Activated T-helper 1 cell treated with anti-CD3 and anti-CD28 coated beads, Interleukin-12 subunit alpha, Interleukin-12 subunit beta, Interleukin-2, Interleukin-4 antibody, amounts not matched to agents 30 ng/mL and 10 ng/mL and 1 ng/mL, durations not matched to agents 14 hours and 24 hours and 36 hours (primary cell): ENCODE measurements at regions not wholly inside any gene's neighbourhood (a gene's known extent, or its start where the extent isn't known, plus 50 kb on each side); places are given as distances from the start of the nearest gene placed in this dataset.
"Not testable (repeated sequence)": the region's sequence is repeated elsewhere in the genome, so short reads cannot be mapped to it uniquely, and the experiment has no call there.

Experiments used
- DNase-seq: peaks from one replicate; pipeline ENCODE4 v3.0.0; 2021; ENCODE audit warnings: low spot score
- H3K27ac Mint-ChIP-seq: one replicate; pipeline ENCODE4 v1.8.0; 2021; ENCODE audit warnings: mild to moderate bottlenecking, mixed read lengths
- H3K27me3 Mint-ChIP-seq: one replicate; pipeline ENCODE4 v1.8.0; 2022; ENCODE audit warnings: mild to moderate bottlenecking, moderate library complexity, mixed read lengths; ENCODE audit not compliant: insufficient read depth
- H3K36me3 Mint-ChIP-seq: one replicate; pipeline ENCODE4 v1.8.0; 2021; ENCODE audit warnings: low read depth, mixed read lengths
- H3K4me1 Mint-ChIP-seq: one replicate; pipeline ENCODE4 v1.8.0; 2021; ENCODE audit warnings: low read depth, mixed read lengths
- H3K4me3 Mint-ChIP-seq: one replicate; pipeline ENCODE4 v1.8.0; 2021; ENCODE audit warnings: mild to moderate bottlenecking, moderate library complexity, mixed read lengths
- H3K9me3 Mint-ChIP-seq: one replicate; pipeline ENCODE4 v1.8.0; 2021; ENCODE audit warnings: mixed read lengths
- intact Hi-C: fragments of 100-400 bp; cut with micrococcal nuclease; formaldehyde crosslinking; loops from one replicate; pipeline ENCODE4 v1.15.1; 2024

DNA sequence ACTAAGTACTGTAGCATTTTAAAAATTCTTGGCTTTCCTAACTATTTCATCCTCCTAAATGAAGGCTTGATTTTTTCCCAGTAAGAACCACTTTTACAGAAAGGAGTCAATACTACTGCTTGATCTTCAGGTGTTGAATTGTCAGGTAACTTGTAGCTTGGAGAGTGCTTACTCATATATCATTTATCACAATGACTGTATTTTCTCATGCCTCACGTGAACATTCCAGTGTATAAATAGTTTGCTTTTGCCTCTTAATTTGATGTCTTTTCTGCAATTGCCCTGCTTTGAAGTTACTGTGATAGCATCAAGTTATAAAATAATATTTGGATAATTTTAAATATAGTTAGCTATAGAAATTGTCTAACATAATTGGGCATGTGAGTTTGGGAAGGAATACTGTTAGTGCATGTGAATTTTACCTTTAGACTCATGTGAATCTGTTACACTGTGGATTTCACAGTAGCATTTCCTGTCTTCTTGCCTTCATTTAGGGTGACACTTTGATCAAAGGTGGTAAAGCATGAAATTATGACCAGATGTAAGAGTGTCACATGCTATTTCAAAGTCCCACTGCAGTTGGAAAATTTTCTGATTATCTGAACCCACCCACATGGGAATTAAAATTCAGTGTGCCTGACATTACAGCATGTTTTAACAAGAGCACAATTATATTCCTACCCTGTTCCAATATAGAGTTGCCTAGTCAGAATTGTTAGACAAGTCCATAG lies 962.8 kb downstream of the DNAJB9 start:
- H3K4me3 Mint-ChIP-seq = no peak overlapping the region
- intact Hi-C loops = no loop called here
- no peaks in the 10 kb centered on the region for H3K27me3 Mint-ChIP-seq
- H3K27ac Mint-ChIP-seq = no peak overlapping the region
- H3K9me3 Mint-ChIP-seq = no peaks in the 10 kb centered on the region
- DNase-seq = no peak
- H3K4me1 Mint-ChIP-seq = no peaks in the 10 kb centered on the region
- no peaks in the 10 kb centered on the region for H3K36me3 Mint-ChIP-seq

DNA sequence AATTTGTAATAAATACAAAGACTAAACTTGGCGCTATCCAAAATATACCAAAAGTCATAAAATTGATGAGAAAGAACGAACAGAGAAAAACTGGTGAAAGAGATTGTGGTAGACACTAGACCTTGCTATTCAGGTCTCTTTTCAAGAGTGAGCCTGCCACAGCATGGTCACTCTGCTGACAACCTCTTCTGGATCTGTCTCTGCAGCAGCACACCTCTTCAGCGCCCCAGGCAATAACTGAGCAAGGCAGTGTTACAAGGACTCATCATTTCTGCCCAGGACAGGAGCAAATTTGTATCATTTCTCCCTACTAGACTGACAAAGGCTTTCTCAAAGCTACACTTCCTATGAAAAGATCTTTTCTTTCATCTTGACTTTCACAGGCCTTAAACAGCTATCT lies 976.0 kb downstream of the DNAJB9 start:
- Mint-ChIP-seq H3K36me3 (no peaks in the 10 kb centered on the region), H3K27ac (no peak overlapping the region), H3K4me1 (no peaks in the 10 kb centered on the region), H3K9me3 (peaks cover 2% of the 10 kb centered on the region), H3K4me3 (no peak overlapping the region), H3K27me3 (no peaks in the 10 kb centered on the region)
- intact Hi-C loops = no loop called here
- no peak for DNase-seq

DNA sequence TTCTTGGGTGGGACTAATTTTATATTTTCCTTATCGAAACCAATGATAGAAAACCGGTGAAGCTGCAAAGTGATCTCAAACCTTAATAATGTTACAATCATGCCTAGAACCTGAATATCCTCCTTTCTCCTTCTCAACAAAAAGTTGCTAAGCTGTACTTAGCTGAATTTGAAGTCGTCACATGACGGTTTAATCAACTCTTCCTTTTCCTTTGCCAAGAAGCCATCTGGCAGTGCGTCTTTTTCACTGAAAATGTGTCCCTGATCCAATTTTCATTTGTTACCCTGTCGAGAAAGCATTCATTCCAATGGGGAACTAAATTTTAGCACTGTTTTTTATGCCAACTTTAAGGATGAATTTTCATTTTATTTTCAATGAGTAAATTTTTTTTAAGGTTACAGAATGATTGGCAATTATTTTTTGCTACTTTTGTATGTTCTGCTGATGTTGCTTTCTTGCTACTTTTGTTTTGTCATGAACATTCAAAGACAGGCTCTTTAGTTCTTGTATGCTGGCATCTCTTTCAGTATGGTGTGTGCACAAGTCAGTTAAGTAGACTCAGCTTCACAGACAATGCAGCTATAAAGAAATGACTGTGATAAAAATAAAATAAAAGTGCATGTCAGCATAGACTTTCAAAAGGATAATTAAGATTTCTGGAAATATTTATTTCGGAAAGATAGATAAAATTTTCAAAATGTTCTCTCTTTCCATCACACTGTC lies 980.0 kb downstream of the DNAJB9 start:
- H3K4me1 Mint-ChIP-seq = no peaks in the 10 kb centered on the region
- no peaks in the 10 kb centered on the region for H3K36me3 Mint-ChIP-seq
- no peak overlapping the region for H3K4me3 Mint-ChIP-seq
- H3K27me3 Mint-ChIP-seq = no peaks in the 10 kb centered on the region
- no peak for DNase-seq
- intact Hi-C loops = no loop called here
- peaks cover 19% of the 10 kb centered on the region for H3K9me3 Mint-ChIP-seq
- no peak overlapping the region for H3K27ac Mint-ChIP-seq

DNA sequence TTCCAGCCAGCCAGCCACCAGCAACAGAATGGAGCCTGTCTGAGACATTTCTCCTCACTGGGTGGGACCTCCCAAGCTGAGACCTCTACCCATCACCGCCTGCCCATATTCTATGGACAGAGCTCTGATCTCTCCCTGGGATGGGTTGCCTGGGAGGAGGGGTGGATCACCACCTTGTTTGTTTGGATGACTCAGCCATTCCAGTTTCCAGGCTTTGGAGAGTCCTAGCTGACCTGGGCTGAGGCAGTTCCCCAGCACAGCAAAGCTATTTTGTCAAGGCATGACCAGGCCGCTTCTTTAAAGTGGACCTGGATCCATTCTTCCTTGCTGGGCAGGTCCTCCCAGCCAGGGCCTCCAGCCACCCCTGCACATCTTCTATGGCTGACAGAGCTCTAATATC lies 982.3 kb downstream of the DNAJB9 start:
- Mint-ChIP-seq H3K9me3 (peaks cover 21% of the 10 kb centered on the region), H3K27ac (no peak overlapping the region), H3K4me3 (no peak overlapping the region), H3K27me3 (no peaks in the 10 kb centered on the region), H3K4me1 (no peaks in the 10 kb centered on the region), H3K36me3 (no peaks in the 10 kb centered on the region)
- intact Hi-C loops = no loop called here
- no peak for DNase-seq

DNA sequence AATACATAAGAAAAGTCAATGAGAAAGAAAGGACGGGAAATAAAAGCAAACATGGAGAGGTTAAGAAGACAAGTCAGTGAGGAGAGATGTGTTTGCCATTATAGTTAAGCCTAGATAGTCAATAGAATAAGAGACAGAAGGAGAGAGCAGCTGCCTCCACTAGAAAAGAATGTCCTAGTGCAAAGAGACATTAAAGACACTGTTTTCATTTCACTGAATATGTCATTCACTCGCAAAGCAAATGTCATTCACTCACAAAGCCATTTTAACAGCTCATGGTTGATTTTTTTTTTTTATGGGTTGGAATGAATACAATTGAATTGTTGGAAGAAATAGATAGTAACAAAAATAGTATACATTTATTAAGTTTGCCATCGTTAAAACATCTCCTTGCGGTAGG lies 1007.6 kb downstream of the DNAJB9 start:
- Mint-ChIP-seq H3K27ac (no peak overlapping the region), H3K36me3 (no peaks in the 10 kb centered on the region), H3K4me1 (no peaks in the 10 kb centered on the region), H3K9me3 (peaks cover 6% of the 10 kb centered on the region), H3K4me3 (no peak overlapping the region), H3K27me3 (no peaks in the 10 kb centered on the region)
- intact Hi-C loops = no loop called here
- no peak for DNase-seq

DNA sequence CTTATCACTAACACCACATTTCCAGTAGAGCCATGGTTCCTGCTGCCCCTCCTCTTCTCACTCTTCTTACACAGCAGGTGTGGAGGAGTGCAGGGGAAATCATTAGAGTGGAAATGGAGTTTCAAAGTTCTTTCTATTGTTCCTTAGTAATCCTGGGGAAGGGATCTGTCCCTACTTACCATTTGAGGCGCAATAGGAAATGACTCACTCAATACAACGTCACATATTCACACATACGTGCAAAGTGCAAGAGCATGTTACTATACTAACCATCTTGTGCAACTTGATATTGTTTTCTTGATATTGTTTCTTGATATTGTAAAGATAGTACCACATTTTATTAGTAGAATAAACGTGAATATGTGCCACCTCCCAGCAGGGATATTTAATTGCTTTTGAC lies 1010.2 kb downstream of the DNAJB9 start:
- H3K4me3 Mint-ChIP-seq = no peak overlapping the region
- H3K36me3 Mint-ChIP-seq = no peaks in the 10 kb centered on the region
- intact Hi-C loops = no loop called here
- no peaks in the 10 kb centered on the region for H3K4me1 Mint-ChIP-seq
- DNase-seq = no peak
- H3K27me3 Mint-ChIP-seq = no peaks in the 10 kb centered on the region
- no peak overlapping the region for H3K27ac Mint-ChIP-seq
- peaks cover 11% of the 10 kb centered on the region for H3K9me3 Mint-ChIP-seq

DNA sequence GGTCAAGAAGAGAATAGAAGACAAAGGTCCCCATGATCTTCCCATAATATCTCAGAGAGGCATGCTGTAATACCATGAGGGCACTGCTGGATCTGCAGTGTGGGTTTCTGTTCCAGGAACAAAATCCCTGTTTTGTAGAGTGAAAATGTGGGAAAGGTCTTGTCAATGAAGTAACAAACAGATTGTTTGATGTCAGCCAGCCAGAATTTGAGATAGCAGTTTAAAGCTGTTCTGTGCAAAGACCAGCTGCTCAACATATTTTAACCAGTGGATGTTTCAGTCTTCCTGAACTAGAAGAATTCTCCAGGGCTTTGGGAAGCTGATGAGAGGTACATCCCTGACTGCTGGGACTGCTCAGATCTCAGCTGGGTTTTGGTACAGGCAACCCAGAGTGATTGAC lies 1012.5 kb downstream of the DNAJB9 start:
- Mint-ChIP-seq H3K4me1 (no peaks in the 10 kb centered on the region), H3K27ac (no peak overlapping the region), H3K9me3 (peaks cover 11% of the 10 kb centered on the region), H3K36me3 (no peaks in the 10 kb centered on the region), H3K27me3 (no peaks in the 10 kb centered on the region), H3K4me3 (no peak overlapping the region)
- intact Hi-C loops = no loop called here
- DNase-seq = no peak

DNA sequence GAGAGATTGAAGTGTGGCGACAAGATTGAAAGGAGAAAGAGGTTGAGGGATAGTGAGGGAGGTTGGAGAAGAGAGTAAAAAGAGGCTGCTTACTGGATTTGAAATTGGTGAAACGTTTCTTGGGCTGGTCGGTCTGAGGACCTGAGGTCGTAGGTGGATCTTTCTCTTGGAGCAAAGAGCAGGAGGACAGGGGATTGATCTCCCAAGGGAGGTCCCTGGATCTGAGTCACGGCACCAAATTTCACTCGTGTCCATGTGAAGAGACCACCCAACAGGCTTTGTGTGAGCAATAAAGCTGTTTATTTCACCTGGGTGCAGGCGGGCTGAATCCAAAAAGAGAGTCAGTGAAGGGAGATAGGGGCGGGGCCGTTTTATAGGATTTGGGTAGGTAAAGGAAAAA lies 1027.3 kb downstream of the DNAJB9 start:
- H3K27ac Mint-ChIP-seq, H3K4me3 Mint-ChIP-seq, H3K27me3 Mint-ChIP-seq, H3K36me3 Mint-ChIP-seq, DNase-seq, intact Hi-C loops, H3K9me3 Mint-ChIP-seq, H3K4me1 Mint-ChIP-seq: not testable (repeated sequence)

DNA sequence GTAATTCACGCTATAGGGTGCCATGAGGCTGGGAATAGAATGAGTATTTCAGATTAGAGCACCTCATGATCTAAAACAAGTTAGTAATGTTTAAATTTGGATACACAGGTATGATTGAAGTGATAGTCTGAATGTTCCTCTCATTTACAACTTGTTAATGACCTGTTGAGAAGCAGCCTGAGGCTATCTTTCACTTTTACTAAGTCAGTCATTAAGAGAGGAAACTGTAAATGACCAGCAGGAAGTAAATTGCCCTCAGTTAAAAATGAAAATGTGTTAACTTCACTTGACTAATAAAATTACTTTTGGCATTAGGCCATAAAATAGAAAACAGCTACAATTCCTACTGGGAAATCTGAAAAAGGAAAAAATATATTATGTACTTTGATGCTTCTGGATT lies 1042.0 kb downstream of the DNAJB9 start:
- no peak for DNase-seq
- Mint-ChIP-seq H3K9me3 (no peaks in the 10 kb centered on the region), H3K27me3 (no peaks in the 10 kb centered on the region), H3K4me3 (no peak overlapping the region), H3K4me1 (no peaks in the 10 kb centered on the region), H3K27ac (no peak overlapping the region), H3K36me3 (no peaks in the 10 kb centered on the region)
- intact Hi-C loops = no loop called here

DNA sequence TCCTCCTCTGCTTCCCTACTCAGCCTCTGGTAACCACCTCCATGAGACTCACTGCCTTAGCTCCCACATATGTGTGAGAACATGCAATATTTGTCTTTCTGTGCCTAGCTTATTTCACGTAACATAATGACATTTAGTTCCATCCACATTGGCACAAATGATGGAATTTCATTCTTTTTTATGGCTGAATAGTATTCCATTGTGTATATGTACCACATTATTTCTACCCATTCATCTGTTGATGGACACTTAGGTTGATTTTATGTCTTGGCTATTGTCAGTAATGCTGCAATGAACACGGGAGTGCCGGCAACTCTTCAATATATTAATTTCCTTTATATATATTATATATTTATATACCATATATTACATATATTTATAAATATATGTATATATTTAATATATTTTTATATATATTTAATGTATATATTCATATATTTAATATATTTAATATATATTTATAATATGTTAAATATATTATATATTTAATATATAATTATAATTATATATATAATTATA lies 1046.9 kb downstream of the DNAJB9 start:
- Mint-ChIP-seq H3K9me3 (no peaks in the 10 kb centered on the region), H3K27ac (no peak overlapping the region), H3K4me1 (no peaks in the 10 kb centered on the region), H3K27me3 (no peaks in the 10 kb centered on the region), H3K4me3 (no peak overlapping the region), H3K36me3 (no peaks in the 10 kb centered on the region)
- intact Hi-C loops = no loop called here
- no peak for DNase-seq

DNA sequence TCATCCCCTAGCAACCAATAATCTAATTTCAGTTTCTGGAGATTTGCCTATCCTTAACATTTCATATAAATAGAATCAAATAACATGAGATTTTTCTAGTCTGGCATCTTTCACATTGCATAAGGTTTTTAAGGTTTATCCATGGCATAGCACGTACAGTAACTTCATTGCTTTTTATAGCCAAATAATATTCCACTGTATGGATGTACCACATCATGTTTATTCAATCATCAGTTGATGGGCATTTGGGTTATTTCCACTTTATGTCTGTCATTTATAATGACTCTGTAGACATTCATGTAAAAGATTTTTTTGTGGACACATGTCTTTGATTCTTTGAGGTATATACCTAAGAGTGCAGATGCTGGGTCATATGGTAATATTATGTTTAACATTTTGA lies 1052.6 kb downstream of the DNAJB9 start:
- no peaks in the 10 kb centered on the region for H3K4me1 Mint-ChIP-seq
- H3K27me3 Mint-ChIP-seq = no peaks in the 10 kb centered on the region
- no peak for DNase-seq
- no peak overlapping the region for H3K4me3 Mint-ChIP-seq
- intact Hi-C loops = no loop called here
- no peak overlapping the region for H3K27ac Mint-ChIP-seq
- H3K36me3 Mint-ChIP-seq = no peaks in the 10 kb centered on the region
- no peaks in the 10 kb centered on the region for H3K9me3 Mint-ChIP-seq

DNA sequence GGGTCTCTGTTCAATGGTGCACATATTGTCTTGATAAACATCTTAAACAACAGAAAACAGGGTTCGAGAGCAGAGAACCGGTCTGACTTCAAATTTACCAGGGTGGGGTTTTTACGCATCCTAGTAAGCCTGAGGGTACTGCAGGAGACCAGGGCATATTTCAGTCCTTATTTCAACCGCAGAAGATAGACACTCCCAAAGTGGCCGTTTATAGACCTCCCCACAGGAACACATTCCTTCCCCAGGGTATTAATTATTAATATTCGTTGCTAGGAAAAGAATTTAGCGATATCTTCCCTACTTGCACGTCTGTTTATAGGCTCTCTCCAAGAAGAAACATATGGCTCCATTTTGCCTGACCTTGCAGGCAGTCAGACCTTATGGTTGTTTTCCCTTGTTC lies 1063.2 kb downstream of the DNAJB9 start:
- H3K4me1 Mint-ChIP-seq, H3K36me3 Mint-ChIP-seq, H3K27me3 Mint-ChIP-seq, intact Hi-C loops, DNase-seq, H3K27ac Mint-ChIP-seq, H3K9me3 Mint-ChIP-seq, H3K4me3 Mint-ChIP-seq: not testable (repeated sequence)

DNA sequence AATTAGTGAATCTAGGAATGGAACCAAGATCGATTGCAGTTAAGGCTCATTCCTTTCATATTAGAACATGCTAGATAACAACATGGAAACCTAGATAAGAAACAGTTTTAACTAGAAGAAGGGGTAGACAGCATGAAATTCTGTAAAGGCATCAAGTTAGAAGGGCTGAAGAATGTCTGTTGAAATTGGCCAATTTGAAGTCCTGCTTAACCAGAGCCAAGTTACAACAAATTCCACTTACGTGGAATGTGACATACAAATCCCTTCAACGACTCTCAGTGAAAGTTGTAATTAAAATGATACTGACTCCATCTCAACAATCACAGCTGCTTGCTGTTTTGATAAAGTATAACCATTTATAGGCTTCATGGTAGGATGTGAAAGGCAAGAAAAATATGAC lies 1065.7 kb downstream of the DNAJB9 start:
- H3K27me3 Mint-ChIP-seq = no peaks in the 10 kb centered on the region
- no peaks in the 10 kb centered on the region for H3K4me1 Mint-ChIP-seq
- no peak overlapping the region for H3K4me3 Mint-ChIP-seq
- DNase-seq = no peak
- no peaks in the 10 kb centered on the region for H3K36me3 Mint-ChIP-seq
- H3K27ac Mint-ChIP-seq = no peak overlapping the region
- no peaks in the 10 kb centered on the region for H3K9me3 Mint-ChIP-seq
- intact Hi-C loops = no loop called here
